Endodermal cell (in vitro differentiated cells): ENCODE measurements at regions not wholly inside any gene's neighbourhood (a gene's known extent, or its start where the extent isn't known, plus 50 kb on each side); places are given as distances from the start of the nearest gene placed in this dataset.

Source experiments
- DNase-seq: peaks from one replicate; pipeline ENCODE4 v3.0.0-alpha.2; 2017
- H3K27ac ChIP-seq: 2 replicates; pipeline ENCODE4 v1.5.1; 2013; ENCODE audit warnings: mild to moderate bottlenecking, low read depth, low read length, moderate library complexity
- H3K27me3 ChIP-seq: 2 replicates; pipeline ENCODE4 v1.6.1; 2013; ENCODE audit warnings: mild to moderate bottlenecking, low read length, moderate library complexity; ENCODE audit not compliant: insufficient read depth, control insufficient read depth, poor library complexity, severe bottlenecking
- H3K36me3 ChIP-seq: 2 replicates; pipeline ENCODE4 v1.7.0; 2013; ENCODE audit warnings: mild to moderate bottlenecking, low read length, moderate library complexity; ENCODE audit not compliant: control insufficient read depth, insufficient read depth
- H3K4me1 ChIP-seq: one replicate; pipeline ENCODE4 v1.7.0; 2013; ENCODE audit warnings: low read length; ENCODE audit not compliant: control insufficient read depth, insufficient read depth
- H3K4me3 ChIP-seq: 2 replicates; pipeline ENCODE4 v1.5.1; 2013; ENCODE audit warnings: mild to moderate bottlenecking, low read length, moderate library complexity
- H3K9ac ChIP-seq: 2 replicates; pipeline ENCODE4 v1.6.1; 2013; ENCODE audit warnings: mild to moderate bottlenecking, low read length, moderate library complexity; ENCODE audit not compliant: poor library complexity, severe bottlenecking; ENCODE audit errors: extremely low read depth
- H3K9me3 ChIP-seq: 2 replicates; pipeline ENCODE4 v1.6.1; 2013; ENCODE audit warnings: mild to moderate bottlenecking, low read length, moderate library complexity; ENCODE audit not compliant: control insufficient read depth
- H3K27ac Mint-ChIP-seq: 2 replicates; pipeline ENCODE4 v1.8.0; 2020; ENCODE audit warnings: mixed read lengths
- H3K27me3 Mint-ChIP-seq: 2 replicates; pipeline ENCODE4 v1.8.0; 2021; ENCODE audit warnings: mild to moderate bottlenecking, mixed read lengths; ENCODE audit not compliant: insufficient read depth
- H3K36me3 Mint-ChIP-seq: 2 replicates; pipeline ENCODE4 v1.8.0; 2020; ENCODE audit warnings: low read depth, mixed read lengths
- H3K4me1 Mint-ChIP-seq: 2 replicates; pipeline ENCODE4 v1.8.0; 2020; ENCODE audit warnings: mixed read lengths
- H3K4me3 Mint-ChIP-seq: 2 replicates; pipeline ENCODE4 v1.8.0; 2020; ENCODE audit warnings: mild to moderate bottlenecking, moderate library complexity, mixed read lengths
- H3K9me3 Mint-ChIP-seq: 2 replicates; pipeline ENCODE4 v1.8.0; 2020; ENCODE audit warnings: mild to moderate bottlenecking, mixed read lengths
- CTCF ChIP-seq: fragments of 200-600 bp; sonication (generic); conservative IDR thresholded peaks from 2 replicates; pipeline ENCODE4 v1.5.0; 2021; ENCODE audit warnings: antibody characterized with exemption, mild to moderate bottlenecking
- WGBS, 2 experiments: methylation state at CpG; one replicate each; pipeline versions ENCODE4 v1.1.5 to v1.1.7; 2013; ENCODE audit warnings: missing lambda C conversion rate in 2 of 2, mixed read lengths in 1 of 2; ENCODE audit not compliant: insufficient coverage in 1 of 2, insufficient read length in 1 of 2; 5-methylcytosine and 5-hydroxymethylcytosine counted together

- no peak for TF ChIP-seq CTCF
- H3K36me3 Mint-ChIP-seq = no peaks in the 10 kb centered on the region
- H3K36me3 ChIP-seq = no peaks in the 10 kb centered on the region
- no peak for DNase-seq
- no peak overlapping the region for H3K4me3 ChIP-seq
- no peak overlapping the region for H3K27ac ChIP-seq
- H3K27ac Mint-ChIP-seq = no peak overlapping the region
- H3K4me1 Mint-ChIP-seq = peaks cover 14% of the 10 kb centered on the region
- no peaks in the 10 kb centered on the region for H3K4me1 ChIP-seq
- no peaks in the 10 kb centered on the region for H3K27me3 ChIP-seq
- WGBS, 2 experiments = 72 to 87% methylated on average over 3 to 5 of the region's 5 CpGs
- H3K27me3 Mint-ChIP-seq = no peaks in the 10 kb centered on the region
- peaks cover 63% of the 10 kb centered on the region for H3K9me3 ChIP-seq
- no peaks in the 10 kb centered on the region for H3K9me3 Mint-ChIP-seq
- no peak overlapping the region for H3K4me3 Mint-ChIP-seq
- no peak overlapping the region for H3K9ac ChIP-seq
These were observed 1086.9 kb downstream of the XPNPEP1 start for GRCh38 chr10:108836362-108836761.

- no peak overlapping the region for H3K9ac ChIP-seq
- Mint-ChIP-seq H3K27ac (no peak overlapping the region), H3K36me3 (no peaks in the 10 kb centered on the region), H3K27me3 (peaks cover 1% of the 10 kb centered on the region), H3K4me1 (peaks cover 3% of the 10 kb centered on the region), H3K9me3 (no peaks in the 10 kb centered on the region), H3K4me3 (no peak overlapping the region)
- H3K27ac ChIP-seq = no peak overlapping the region
- H3K9me3 ChIP-seq = peaks cover 69% of the 10 kb centered on the region
- no peaks in the 10 kb centered on the region for H3K4me1 ChIP-seq
- H3K27me3 ChIP-seq = no peaks in the 10 kb centered on the region
- no peaks in the 10 kb centered on the region for H3K36me3 ChIP-seq
- no peak for TF ChIP-seq CTCF
- no peak overlapping the region for H3K4me3 ChIP-seq
- no peak for DNase-seq
These were observed 1101.3 kb downstream of the XPNPEP1 start for GRCh38 chr10:108822026-108822425.

- Mint-ChIP-seq H3K27ac (no peak overlapping the region), H3K36me3 (no peaks in the 10 kb centered on the region), H3K27me3 (peaks cover 1% of the 10 kb centered on the region), H3K9me3 (no peaks in the 10 kb centered on the region), H3K4me3 (no peak overlapping the region), H3K4me1 (peaks cover 3% of the 10 kb centered on the region)
- no peak overlapping the region for H3K27ac ChIP-seq
- no peak overlapping the region for H3K9ac ChIP-seq
- H3K4me1 ChIP-seq = no peaks in the 10 kb centered on the region
- DNase-seq = no peak
- H3K4me3 ChIP-seq = no peak overlapping the region
- no peak for TF ChIP-seq CTCF
- no peaks in the 10 kb centered on the region for H3K36me3 ChIP-seq
- 10% methylated on average over 1 of the region's 1 CpG; no CpG with 5 or more reads in 1 of the 2 experiments for WGBS, 2 experiments
- H3K27me3 ChIP-seq = no peaks in the 10 kb centered on the region
- H3K9me3 ChIP-seq = peaks cover 70% of the 10 kb centered on the region
These were observed 1104.0 kb downstream of the XPNPEP1 start for GRCh38 chr10:108819302-108819701.
